GM21381 (cell line): ENCODE measurements at regions not wholly inside any gene's neighbourhood (a gene's known extent, or its start where the extent isn't known, plus 50 kb on each side); places are given as distances from the start of the nearest gene placed in this dataset.
A peak's percentile ranks its signal among the peaks of the same experiment; 100 is the strongest.
"Not testable (repeated sequence)": the region's sequence is repeated elsewhere in the genome, so short reads cannot be mapped to it uniquely, and the experiment has no call there.

Source experiments
- ATAC-seq: cut with Tn5 transposase; IDR thresholded peaks from one replicate; pipeline ENCODE4 v1.9.1; 2021; ENCODE audit warnings: mild to moderate bottlenecking, moderate library complexity; ENCODE audit not compliant: unreplicated experiment

DNA sequence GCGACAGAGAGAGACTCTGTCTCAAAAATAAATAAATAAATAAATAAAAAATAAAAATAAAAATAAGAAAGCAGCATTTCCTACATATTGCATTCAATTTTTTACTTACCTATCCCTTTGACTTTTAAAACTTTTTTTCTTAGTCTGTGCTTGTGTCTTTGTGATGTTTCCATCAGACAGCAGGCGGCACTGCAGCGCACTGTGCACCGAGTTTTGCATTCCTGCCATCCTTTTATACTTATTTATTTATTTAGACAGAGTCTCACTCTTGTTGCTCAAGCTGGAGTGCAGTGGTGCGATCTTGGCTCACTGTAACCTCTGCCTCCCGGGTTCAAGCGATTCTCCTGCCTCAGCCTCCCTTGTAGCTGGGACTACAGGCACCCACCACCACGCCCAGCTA is 203.9 kb downstream of the SPATA31A1 start:
- not testable (repeated sequence) for ATAC-seq

DNA sequence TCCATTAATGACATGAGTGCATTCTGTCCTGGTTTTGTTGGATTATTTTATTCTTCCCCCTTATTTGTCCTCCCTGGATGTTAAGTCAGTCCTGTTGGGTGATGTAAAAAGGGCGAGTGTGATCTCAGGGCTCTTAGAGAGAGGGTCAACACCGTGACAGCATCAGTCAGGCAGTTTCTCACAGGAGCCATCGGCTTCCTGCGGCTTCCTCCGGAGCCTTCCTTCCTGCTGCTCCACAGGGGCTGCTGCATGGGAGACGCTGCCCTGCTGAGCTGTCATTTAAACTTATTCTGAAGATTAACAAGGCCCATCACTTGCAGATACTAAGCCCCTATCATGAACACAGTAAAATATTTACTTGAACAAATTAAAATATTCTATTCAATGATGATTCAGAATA is 211.3 kb downstream of the SPATA31A1 start:
- not testable (repeated sequence) for ATAC-seq

DNA sequence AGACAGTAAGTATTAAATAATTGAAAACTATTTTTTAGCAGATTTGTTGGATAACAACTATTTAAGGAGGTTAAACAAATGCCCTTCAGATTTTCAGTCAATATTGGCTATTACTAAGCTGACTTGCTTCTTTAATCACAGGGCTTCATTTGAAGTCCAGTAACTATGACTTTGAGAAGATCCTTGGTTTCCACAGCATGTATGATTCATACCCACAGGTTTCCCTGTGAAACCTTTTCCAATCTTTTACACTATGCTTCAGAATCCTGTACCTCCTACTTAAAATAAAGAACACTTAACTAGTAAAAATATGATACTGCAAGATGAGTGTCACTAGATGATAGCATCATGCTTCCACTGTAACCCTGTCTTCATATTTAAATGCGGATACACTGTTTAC is 211.9 kb downstream of the SPATA31A1 start:
- not testable (repeated sequence) for ATAC-seq

DNA sequence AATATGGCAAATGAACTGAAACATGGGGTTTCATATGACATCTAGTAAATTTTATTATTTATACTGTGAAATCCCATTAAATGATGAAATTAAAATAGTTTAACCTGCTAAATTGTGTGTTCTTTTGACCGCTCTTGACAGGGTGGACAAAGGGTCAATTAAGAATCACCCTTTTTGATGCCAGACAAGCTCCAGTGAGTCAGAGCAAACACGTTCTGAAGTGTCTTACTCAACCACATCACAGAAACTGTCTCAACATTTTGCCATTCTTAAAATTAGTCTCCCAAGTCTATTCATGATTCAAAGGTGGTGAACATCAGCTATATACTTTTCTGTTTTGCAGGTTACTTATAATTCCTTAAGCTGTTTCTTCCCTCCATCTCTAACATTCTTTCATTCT is 213.4 kb downstream of the SPATA31A1 start:
- not testable (repeated sequence) for ATAC-seq

DNA sequence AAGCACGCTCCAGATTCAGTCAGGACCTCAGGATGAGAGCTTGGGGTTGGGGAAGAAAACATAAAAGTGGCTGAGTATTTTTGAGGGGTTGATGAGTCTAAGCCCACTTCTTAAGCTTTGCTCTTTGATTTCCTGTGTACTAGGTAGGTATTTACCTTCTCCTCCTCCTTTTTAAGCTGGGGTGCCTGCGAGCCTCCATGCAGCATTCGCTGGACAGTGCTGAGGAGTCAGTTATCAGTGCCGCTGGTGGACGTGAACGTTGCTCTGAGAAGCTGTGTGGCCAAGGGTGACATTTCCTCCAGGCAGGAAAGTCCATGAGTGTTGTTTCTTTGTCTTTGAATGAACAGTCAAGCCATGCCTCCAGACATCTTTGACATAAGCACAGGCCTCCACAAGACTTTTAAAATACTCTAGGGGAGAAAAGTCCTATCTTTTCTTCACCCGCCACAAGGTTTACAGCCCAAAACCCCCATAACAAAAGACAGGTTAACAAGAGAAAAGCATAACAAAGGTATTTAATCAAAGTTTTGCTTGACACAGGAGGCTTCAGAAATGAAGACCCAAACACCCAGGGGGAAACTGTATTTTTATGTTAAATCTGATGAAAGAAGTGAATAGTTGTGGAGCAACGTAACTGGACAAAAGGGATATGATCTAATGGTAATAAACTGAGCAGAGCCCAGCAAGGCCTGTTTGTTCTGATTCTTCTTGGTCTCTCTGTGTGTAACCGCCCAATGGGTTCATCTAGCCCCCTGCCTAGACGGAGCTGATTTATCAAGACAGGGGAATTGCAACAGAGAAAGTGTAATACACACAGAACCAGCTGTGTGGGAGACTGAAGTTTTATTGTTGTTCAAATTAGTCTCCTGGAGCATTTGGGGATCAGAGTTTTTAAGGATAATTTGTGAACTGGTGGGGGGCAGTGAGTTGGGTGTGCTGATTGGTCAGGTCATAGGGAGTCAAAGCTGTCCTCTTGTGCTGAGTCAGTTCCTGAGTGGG is 217.9 kb downstream of the SPATA31A1 start:
- ATAC-seq, result not testable (repeated sequence)

DNA sequence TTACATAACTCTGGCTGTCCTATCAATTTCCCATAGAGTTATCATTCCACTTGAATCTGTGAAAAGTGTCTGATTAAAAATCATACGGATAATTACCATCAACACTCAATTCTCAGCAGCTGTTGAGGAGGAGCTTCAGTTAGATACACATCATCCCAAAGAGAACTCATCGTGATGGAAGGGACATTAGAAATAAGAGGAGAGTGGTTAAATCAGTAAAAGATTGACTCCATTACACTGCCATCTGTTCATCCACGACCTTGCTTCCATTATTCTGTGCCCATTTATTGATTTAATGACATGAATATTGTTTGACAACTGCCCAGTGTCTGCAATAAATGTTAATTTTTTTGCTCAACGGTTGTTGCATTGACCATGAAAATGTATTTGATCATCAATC is 223.5 kb downstream of the SPATA31A1 start:
- not testable (repeated sequence) for ATAC-seq

DNA sequence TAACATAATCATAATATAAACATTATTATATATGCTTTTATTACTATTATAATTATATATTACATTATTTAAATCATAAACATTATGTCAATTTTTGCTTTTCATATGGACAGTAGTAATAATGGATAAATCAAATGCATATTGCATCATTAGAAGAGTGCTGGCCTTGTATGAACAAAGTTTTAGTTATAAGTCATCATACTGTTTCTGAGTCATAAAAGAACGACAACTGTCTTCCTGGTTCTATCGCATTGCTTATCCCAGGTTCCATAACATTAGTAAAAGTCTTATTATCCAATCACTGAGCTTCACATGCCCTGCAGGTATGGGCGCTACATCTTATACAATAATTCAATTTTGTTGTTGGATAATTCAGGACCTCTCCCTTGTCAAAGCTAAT is 225.8 kb downstream of the SPATA31A1 start:
- not testable (repeated sequence) for ATAC-seq

DNA sequence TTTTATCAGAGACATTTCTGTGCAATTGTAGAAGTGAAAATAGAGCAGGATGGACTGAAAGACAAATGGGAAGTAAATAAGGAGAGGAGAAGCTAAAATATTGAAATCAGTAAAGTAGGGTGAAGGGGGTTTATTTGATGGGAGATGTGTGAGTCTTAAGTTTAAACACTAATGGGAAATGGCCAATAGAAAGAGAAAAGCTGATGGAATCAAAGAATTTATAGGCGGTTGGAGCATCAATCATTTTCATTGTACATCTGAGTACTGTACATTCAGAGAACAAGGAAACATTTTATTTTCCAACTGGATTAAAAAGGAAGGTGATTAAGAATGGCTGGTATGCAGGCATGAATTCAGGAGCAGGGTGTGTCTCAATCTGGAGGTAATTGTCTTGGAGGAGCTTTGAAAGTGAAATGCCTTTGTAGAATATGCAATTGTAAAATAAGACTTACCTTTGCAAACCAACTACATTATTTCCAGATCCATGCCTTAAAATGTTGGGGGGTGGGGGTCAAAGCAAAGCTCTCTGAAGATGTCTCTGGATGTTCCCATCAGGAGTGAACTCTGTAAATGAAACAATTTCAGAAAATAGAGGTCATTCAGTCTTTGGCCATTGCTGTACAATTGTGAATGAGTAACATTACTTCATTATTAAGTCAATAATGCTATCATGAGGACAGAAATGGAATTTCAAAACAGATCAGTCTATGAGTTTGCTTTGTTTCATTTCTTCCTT is 227.4 kb downstream of the SPATA31A1 start:
- ATAC-seq, result not testable (repeated sequence)

DNA sequence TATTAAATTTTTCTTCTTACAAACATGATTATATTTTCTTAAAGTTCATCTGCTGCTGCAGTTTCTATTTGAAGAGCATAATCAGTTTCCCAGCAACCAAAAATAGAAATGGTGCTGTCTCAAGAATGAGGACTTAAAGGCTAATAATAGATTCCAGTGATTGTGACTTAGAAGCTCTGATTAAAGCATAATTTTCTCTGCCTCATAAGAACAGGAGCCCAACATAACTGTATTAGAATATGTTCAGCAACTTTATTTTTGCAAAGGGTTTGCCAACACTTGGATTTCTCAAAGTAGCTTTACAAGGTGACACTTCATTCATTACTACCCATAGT is 227.9 kb downstream of the SPATA31A1 start:
- ATAC-seq, result not testable (repeated sequence)

DNA sequence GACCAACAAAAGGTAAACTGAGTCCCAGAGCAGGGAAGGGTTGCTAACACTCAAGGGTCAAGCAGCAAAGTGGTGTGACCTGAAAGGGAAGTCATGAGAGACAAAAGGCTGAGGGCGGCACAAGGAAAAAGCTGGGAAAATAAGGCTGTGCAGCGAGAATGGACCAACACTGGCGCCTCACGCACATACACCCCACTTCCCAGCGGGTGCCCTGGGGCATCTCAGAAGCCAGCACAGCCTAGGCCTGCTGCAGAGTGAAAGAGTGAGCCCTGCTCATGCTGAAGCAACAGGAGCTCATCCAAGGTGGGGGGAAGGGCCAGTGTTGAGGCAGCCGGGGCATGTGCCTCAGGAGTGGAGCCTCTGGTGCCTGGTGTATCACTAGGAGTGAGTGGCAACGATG is 229.8 kb downstream of the SPATA31A1 start:
- ATAC-seq, result not testable (repeated sequence)

DNA sequence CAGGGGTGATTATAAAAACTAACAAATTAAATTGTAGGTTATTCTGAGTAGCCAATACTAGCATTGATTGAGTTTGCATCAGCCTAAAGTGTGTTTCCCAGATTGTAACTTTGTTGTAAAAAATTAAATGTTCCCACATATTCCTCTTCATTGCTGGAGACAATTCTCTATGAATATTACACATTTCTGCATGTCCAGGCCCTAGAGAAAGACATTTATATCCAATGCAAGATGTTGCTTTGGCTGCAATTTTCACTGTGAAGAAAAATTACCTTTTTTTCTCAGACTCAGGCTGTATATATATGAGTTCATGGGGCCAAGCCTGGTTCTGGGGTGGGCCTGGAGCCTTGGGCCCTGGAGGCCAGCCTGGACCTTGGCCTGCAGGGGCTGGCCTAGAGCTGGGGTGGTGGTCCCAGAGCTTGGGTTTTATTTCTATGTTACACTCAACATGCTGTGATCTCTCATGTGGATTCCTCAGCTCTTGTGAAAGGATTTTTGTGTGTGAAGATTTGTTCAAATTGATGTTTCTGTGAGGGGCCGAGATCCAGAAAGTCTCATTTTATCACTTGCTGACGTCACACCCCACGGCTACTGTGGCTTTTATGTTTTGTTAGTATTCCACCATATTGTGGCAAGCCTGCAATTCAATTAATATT is 232.5 kb downstream of the SPATA31A1 start:
- no peak for ATAC-seq

DNA sequence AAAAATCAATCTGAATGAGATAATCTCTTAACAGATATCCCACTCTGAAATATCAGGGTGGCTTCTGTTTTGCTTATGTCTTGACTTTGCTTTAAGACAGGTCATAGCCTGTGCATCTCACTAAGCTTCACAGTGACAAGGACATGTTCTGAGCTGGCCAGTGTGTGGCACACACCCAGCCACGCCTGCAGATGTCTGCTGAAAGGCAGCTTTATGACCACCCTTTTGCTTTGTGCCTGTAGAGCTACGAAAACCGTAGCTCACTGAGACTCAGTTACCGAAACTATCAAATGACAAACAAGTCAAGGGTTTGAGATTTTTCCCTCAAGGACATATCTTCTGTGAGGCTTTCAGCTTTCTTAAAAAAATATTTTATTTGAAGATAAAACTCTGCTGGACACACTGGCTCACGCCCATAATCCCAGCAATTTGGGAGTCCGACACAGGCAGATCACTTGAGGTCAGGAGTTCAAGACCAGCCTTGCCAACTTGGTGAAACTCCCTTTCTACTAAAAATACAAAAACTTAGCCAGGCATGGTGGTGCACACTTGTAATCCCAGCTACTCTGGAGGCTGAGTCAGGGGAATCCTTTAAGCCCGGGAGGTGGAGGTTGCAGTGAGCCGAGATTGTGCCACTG is 233.2 kb downstream of the SPATA31A1 start:
- no peak for ATAC-seq

DNA sequence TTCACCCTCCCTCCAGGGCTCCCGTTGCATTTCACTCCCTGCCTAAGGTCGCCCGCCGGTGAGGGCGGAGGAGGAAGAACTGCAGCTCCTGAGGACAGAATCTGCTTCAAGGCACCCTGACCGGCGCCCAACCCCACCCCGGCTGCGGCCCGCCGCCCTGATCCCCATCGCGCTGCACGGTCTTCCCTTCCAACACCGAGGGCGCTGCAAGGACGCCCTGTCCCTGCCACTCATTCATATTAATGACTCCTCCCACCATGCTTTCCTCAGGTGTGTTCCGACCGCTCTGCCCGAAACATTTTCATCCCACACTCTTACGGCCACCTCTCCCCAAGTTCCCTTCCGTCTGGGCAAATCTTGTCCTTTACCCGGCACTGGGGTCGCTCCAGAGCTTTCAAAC is 248.6 kb downstream of the SPATA31A1 start:
- not testable (repeated sequence) for ATAC-seq

DNA sequence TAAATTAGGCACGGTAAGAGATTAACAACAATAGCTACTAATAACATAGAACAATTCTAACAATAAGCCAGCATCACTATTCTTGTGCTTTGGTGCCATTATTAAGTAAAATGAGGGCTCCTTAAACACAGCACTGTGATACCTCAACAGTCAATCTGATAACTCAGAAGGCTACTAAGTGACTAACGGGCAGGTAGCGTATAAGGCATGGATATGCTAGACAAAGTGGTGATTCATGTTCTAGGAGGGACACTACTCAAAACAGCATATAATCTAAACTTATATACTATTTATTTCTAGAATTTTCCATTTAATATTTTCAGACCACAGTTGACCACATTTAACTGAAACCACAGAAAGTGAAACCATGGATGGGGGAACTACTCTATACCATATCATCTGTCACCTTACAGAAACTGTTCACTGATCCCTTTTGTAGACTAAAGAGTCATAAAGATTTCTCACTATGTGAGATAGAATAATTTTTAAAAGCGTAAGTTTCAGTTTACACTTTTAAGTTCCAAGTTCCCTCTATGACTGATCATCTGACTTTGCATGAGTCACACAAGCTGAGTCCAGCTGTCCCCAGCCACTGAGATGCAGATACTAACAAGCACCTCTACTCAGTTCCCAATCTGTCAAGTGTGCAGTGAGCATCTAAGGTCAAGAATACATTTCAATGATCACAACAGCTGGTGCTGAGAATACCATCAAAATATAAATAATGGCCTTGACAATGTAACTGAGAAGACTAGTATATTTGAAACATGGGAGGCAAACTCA is 256.2 kb downstream of the SPATA31A1 start:
- peak; percentile 93 for ATAC-seq

DNA sequence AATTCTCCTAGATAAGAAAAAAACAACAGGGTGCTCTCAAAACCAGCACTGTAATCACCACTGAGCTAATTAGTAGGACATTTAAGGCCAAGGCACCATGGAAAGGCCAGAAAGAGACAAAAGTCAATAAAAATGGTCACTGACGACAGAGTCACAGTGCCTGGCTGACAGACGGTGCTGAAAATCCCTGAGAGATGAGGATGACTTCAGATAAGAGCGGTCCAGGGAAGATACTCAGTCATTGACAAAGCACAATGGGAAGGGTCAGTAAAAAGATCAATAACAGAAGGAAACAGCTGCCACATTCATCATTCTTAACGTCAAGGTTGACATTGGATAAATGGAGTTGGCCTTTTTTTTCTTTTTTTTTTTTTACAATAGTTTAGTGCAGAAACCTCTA is 261.0 kb downstream of the SPATA31A1 start:
- not testable (repeated sequence) for ATAC-seq

DNA sequence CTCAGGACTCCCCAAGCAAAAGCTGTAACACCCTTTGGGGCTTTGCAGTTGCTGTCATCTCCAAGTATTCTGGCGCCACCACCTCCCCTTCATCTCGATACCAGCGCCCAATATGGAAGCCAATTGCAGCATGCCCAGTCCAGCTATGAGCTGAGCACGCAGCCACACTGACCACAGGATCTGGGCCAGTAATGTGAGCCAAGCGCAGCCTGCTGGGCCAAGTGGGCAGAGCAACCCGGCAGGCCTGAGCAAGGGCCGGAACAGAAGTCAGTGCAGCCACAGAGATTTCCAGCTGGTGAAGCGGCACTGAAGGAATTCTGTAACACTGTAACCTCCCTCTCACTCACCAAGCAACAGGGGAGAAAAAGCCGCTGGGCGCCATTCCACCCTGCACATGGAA is 268.6 kb downstream of the SPATA31A1 start:
- not testable (repeated sequence) for ATAC-seq

DNA sequence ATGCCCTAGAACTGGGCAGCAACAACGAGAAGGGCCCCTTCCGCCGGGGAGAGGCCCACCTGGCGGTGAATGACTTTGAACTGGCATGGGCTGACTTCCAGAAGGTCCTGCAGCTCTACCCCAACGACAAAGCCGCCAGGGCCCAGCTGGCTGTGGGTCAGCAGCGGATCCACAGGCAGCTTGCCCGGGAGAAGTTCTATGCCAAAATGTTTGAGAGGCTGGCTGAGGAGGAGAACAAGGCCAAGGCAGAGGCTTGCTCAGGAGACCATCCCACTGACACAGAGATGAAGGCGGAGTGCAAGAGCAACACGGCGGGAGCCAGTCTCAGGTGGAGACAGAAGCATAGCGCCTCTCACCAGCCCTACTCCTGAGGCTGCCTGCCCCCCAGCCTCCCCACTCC is 276.6 kb downstream of the SPATA31A1 start:
- not testable (repeated sequence) for ATAC-seq

DNA sequence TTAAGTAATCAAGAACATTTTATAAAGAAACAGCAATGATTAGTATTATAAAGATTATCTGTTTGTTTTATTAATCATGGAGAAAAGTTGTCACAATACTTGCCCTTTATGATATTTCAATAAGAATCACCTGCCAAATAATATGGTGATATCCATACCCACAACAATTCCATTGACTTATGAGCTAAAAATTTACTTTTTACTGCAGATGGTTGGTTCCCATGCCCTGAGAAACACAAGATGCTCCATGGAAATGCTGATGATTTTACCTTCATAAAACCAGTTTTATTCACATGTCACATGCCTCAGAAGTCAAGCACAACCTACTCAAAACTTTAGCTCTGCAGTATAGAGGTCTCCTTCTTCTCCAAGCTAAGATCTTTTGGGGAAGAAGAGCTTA is 293.6 kb downstream of the SPATA31A1 start:
- not testable (repeated sequence) for ATAC-seq

DNA sequence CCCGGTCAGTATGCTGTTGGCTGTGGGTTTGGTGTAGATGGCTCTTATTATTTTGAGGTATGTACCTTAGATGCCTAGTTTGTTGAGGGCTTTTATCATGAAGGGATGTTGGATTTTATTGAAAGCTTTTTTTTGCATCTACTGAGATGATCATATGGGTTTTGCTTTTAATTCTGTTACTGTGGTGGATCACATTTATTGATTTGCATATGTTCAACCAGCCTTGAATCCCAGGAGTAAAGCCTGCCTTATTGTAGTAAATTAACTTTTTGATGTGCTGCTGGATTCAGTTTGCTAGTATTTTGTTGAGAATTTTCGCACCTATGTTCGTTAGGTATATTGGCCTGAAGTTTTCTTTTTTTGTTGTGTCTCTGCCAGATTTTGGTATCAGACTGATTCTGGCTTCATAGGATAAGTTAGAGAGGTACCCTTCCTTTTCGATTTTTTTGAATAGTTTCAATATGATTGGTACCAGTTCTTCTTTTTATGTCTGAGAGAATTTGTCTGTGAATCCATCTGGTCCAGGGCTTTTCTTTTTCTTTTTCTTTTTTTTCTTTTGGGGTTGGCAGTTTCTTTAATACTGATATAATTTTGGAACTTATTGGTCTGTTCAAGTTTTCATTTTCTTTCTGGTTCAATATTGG is 301.6 kb downstream of the SPATA31A1 start:
- ATAC-seq, result peak; percentile 80

DNA sequence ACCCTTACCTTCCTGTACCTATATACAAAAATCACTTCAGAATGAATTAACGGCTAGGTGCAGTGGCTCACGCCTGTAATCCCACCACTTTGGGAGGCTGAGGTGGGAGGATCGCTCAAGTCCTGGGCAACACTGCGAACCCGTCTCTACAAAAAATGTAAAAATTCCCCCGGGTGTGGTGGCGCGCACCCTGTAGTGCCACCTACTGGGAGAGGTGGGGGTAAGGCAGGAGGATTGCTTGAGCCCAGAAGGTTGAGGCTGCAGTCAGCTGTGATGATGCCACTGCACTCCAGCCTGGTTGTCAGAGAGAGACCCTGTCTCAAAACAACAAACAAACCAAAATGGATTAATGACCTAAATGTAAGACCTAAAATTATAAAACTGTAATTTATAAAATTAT is 307.6 kb downstream of the SPATA31A1 start:
- ATAC-seq, result not testable (repeated sequence)
